Prostate gland (tissue), 2 donors: ENCODE measurements at regions not wholly inside any gene's neighbourhood (a gene's known extent, or its start where the extent isn't known, plus 50 kb on each side); places are given as distances from the start of the nearest gene placed in this dataset.

ENCODE experiments used
- POLR2A ChIP-seq: fragments of 450-650 bp; IDR thresholded peaks from one replicate; pipeline ENCODE4 v1.6.1; 2016; ENCODE audit warnings: antibody characterized with exemption, mild to moderate bottlenecking
- TF ChIP-seq, protein P1 (sequence below), 4 experiments: fragments of 200-600 bp in 2 of 4; fragments of 450-650 bp in 2 of 4; sonication (generic) in 2 of 4; IDR thresholded peaks; 1 replicate in 3 of 4; 2 replicates in 1 of 4; pipeline ENCODE4 v1.5.1; 2016 to 2019; ENCODE audit warnings: antibody characterized with exemption in 4 of 4, mild to moderate bottlenecking in 2 of 4, moderate library complexity in 2 of 4

DNA sequence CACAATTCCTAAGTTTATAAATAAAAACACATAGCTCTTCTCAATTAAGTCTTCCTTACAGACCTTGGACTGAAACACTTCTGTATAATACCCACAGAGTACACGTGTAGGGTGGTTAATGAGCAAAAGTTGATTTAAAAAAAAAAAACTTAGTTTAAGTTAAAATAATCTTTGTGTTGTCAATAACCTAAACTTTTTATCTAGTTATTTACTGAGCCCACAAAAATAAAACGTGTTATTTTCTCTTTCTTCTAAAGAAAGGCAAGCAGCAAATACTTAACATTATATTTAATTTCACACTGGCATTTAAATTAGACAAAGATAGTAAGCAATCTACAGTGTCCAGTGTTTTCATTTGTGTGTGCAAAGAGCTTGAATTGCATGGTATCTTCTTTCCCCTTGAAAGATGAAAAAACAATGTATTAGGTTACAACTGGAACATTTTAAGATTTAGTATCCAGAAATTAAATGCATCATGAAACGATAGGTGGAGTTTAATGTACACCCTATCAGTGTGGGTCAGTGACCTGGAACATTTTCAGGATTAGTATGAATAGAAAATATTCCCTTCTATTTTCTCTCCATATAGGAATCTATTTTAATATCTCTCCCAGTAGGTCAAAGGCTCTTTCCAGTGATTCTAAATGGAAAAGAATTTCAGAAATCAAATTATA lies 1014.8 kb downstream of the NR2F1-AS1 start:
- no peak for TF ChIP-seq POLR2A
- TF ChIP-seq, protein P1, sequence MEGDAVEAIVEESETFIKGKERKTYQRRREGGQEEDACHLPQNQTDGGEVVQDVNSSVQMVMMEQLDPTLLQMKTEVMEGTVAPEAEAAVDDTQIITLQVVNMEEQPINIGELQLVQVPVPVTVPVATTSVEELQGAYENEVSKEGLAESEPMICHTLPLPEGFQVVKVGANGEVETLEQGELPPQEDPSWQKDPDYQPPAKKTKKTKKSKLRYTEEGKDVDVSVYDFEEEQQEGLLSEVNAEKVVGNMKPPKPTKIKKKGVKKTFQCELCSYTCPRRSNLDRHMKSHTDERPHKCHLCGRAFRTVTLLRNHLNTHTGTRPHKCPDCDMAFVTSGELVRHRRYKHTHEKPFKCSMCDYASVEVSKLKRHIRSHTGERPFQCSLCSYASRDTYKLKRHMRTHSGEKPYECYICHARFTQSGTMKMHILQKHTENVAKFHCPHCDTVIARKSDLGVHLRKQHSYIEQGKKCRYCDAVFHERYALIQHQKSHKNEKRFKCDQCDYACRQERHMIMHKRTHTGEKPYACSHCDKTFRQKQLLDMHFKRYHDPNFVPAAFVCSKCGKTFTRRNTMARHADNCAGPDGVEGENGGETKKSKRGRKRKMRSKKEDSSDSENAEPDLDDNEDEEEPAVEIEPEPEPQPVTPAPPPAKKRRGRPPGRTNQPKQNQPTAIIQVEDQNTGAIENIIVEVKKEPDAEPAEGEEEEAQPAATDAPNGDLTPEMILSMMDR (IDR thresholded peaks at IDR 0.05): no peak
